IMR-90 (cell line): ENCODE measurements at regions not wholly inside any gene's neighbourhood (a gene's known extent, or its start where the extent isn't known, plus 50 kb on each side); places are given as distances from the start of the nearest gene placed in this dataset.

Source experiments
- ATAC-seq: fragments of 200-7000 bp; cut with Tn5 transposase; 2 replicates; pipeline ENCODE4 v1.9.1; 2020; ENCODE audit warnings: low read depth, mild to moderate bottlenecking, moderate library complexity
- BruUV-seq: library from RNA; stranded (reverse); fragments of 400-500 nt; replicated peaks from 2 replicates; lab custom pipeline; 2021; lab: Mats Ljungman, UMichigan
- CTCF ChIA-PET: fragments of 300-600 bp; formaldehyde crosslinking; extraction: SDS; loops from one replicate; lab custom pipeline; 2021; ENCODE audit warnings: antibody characterized with exemption; lab: Yijun Ruan, JAX
- POLR2A ChIA-PET: fragments of 300-600 bp; sonication (Branson Sonifier 250); formaldehyde crosslinking; loops from one replicate; lab custom pipeline; 2022; ENCODE audit warnings: antibody characterized with exemption; ENCODE audit not compliant: unreplicated experiment; lab: Charles Lee
- DNase-seq: peaks from one replicate; pipeline ENCODE4 v3.0.0; 2013
- H2AFZ ChIP-seq: replicated peaks from 2 replicates; pipeline ENCODE3; 2013; ENCODE audit warnings: low read length, mild to moderate bottlenecking; ENCODE audit not compliant: poor library complexity
- H2AK5ac ChIP-seq: 2 replicates; pipeline ENCODE4 v1.6.1; 2013; ENCODE audit warnings: low read depth, low read length, inconsistent platforms
- H2AK9ac ChIP-seq: replicated peaks from 2 replicates; pipeline ENCODE3; 2013; ENCODE audit warnings: mild to moderate bottlenecking, low read depth, low read length, moderate library complexity; ENCODE audit not compliant: poor library complexity
- H2BK120ac ChIP-seq: 2 replicates; pipeline ENCODE4 v1.6.1; 2013; ENCODE audit warnings: low read depth, low read length, inconsistent platforms
- H2BK15ac ChIP-seq: 3 replicates; pipeline ENCODE4 v1.6.1; 2013; ENCODE audit warnings: low read depth, low read length, inconsistent platforms
- H2BK20ac ChIP-seq: 2 replicates; pipeline ENCODE4 v1.6.1; 2013; ENCODE audit warnings: low read depth, mild to moderate bottlenecking, inconsistent platforms, low read length, moderate library complexity
- H2BK5ac ChIP-seq: 2 replicates; pipeline ENCODE4 v1.6.1; 2013; ENCODE audit warnings: mild to moderate bottlenecking, low read depth, low read length, inconsistent platforms; ENCODE audit not compliant: poor library complexity, severe bottlenecking
- H3K14ac ChIP-seq: replicated peaks from 2 replicates; pipeline ENCODE4 v1.6.1; 2013; ENCODE audit warnings: low read depth, low read length, inconsistent platforms
- H3K18ac ChIP-seq: 2 replicates; pipeline ENCODE4 v1.6.1; 2013; ENCODE audit warnings: low read depth, low read length, control low read depth
- H3K23ac ChIP-seq: 2 replicates; pipeline ENCODE4 v1.6.1; 2013; ENCODE audit warnings: low read depth, low read length, inconsistent platforms
- H3K27ac ChIP-seq: 2 replicates; pipeline ENCODE4 v1.5.1; 2013; ENCODE audit warnings: mild to moderate bottlenecking, control low read depth, low read length; ENCODE audit not compliant: insufficient read depth
- H3K27me3 ChIP-seq: 2 replicates; pipeline ENCODE4 v1.6.1; 2013; ENCODE audit warnings: low read length; ENCODE audit not compliant: control insufficient read depth, insufficient read depth
- H3K36me3 ChIP-seq: 2 replicates; pipeline ENCODE4 v1.6.1; 2013; ENCODE audit warnings: low read length, mixed read lengths; ENCODE audit not compliant: control insufficient read depth, insufficient read depth
- H3K4ac ChIP-seq: 2 replicates; pipeline ENCODE4 v1.6.1; 2013; ENCODE audit warnings: low read depth, low read length, inconsistent platforms
- H3K4me1 ChIP-seq: 2 replicates; pipeline ENCODE4 v1.6.1; 2013; ENCODE audit warnings: low read length, mixed read lengths; ENCODE audit not compliant: control insufficient read depth, insufficient read depth
- H3K4me2 ChIP-seq: 2 replicates; pipeline ENCODE4 v1.6.1; 2013; ENCODE audit warnings: low read depth, mild to moderate bottlenecking, control low read depth, low read length, moderate library complexity
- H3K4me3 ChIP-seq: 2 replicates; pipeline ENCODE4 v1.5.1; 2013; ENCODE audit warnings: low read depth, mild to moderate bottlenecking, control low read depth, low read length, moderate library complexity; ENCODE audit not compliant: insufficient read depth
- H3K56ac ChIP-seq: 2 replicates; pipeline ENCODE4 v1.6.1; 2013; ENCODE audit warnings: low read length, inconsistent platforms; ENCODE audit not compliant: insufficient read depth; ENCODE audit errors: extremely low read depth
- H3K79me1 ChIP-seq, 2 experiments: 2 replicates each; pipeline ENCODE4 v1.6.1; 2013; ENCODE audit warnings: low read length in 2 of 2, inconsistent platforms in 1 of 2, low read depth in 1 of 2
- H3K9ac ChIP-seq: 2 replicates; pipeline ENCODE4 v1.6.1; 2013; ENCODE audit warnings: low read depth, low read length, control low read depth
- H3K9me1 ChIP-seq: 2 replicates; pipeline ENCODE4 v1.6.1; 2013; ENCODE audit warnings: low read length, inconsistent platforms; ENCODE audit not compliant: insufficient read depth
- H3K9me3 ChIP-seq: 2 replicates; pipeline ENCODE4 v1.6.1; 2013; ENCODE audit warnings: low read length; ENCODE audit not compliant: control insufficient read depth, insufficient read depth
- H4K20me1 ChIP-seq: 2 replicates; pipeline ENCODE4 v1.6.1; 2013; ENCODE audit warnings: low read length, inconsistent platforms; ENCODE audit not compliant: insufficient read depth
- H4K5ac ChIP-seq: 2 replicates; pipeline ENCODE4 v1.6.1; 2013; ENCODE audit warnings: mild to moderate bottlenecking, low read depth, low read length, control low read depth
- H4K8ac ChIP-seq, 2 experiments: 2 replicates each; pipeline ENCODE4 v1.6.1; 2013; ENCODE audit warnings: low read depth in 2 of 2, low read length in 2 of 2, control low read depth in 1 of 2, inconsistent platforms in 1 of 2
- H4K91ac ChIP-seq: 2 replicates; pipeline ENCODE4 v1.6.1; 2013; ENCODE audit warnings: low read depth, low read length, inconsistent platforms; ENCODE audit not compliant: insufficient read depth
- POLR2A ChIP-seq: IDR thresholded peaks from 2 replicates; pipeline ENCODE4 v1.6.1; 2012; ENCODE audit warnings: mild to moderate bottlenecking, low read depth, low read length
- RAD21 ChIP-seq: IDR thresholded peaks from 2 replicates; pipeline ENCODE4 v1.6.1; 2012; ENCODE audit warnings: low read length, improper control_type of control experiment
- RFX5 ChIP-seq: IDR thresholded peaks from 2 replicates; pipeline ENCODE4 v1.8.0; 2012; ENCODE audit warnings: low read depth, mild to moderate bottlenecking, low read length, moderate library complexity
- WGBS, 2 experiments: methylation state at CpG; one replicate each; pipeline versions ENCODE4 v1.1.5 to v1.1.7; 2013; ENCODE audit warnings: missing lambda C conversion rate in 2 of 2; ENCODE audit not compliant: insufficient read length in 1 of 2; ENCODE audit errors: extremely low coverage in 2 of 2; 5-methylcytosine and 5-hydroxymethylcytosine counted together
- dilution Hi-C: fragments of 300-500 bp; cut with HindIII; formaldehyde crosslinking; loops from one replicate; pipeline ENCODE4 v1.14.3; 2018; ENCODE audit warnings: low sequenced_read_pairs; ENCODE audit not compliant: unreplicated experiment
- in situ Hi-C: fragments of 300-500 bp; cut with MboI; formaldehyde crosslinking; loops from 3 replicates; pipeline ENCODE4 v1.14.3; 2019; ENCODE audit warnings: low sequenced_read_pairs, inconsistent platforms, mixed read lengths
- intact Hi-C: fragments of 100-400 bp; cut with micrococcal nuclease; formaldehyde crosslinking; loops from 2 replicates; pipeline ENCODE4 v1.10.0; 2022

GRCh38 chr6:121645100-121645745 lies 209.8 kb downstream of the GJA1 start:
- BruUV-seq, result no TSS peak
- no peaks in the 10 kb centered on the region for H3K9me3 ChIP-seq
- H4K20me1 ChIP-seq, result no peaks in the 10 kb centered on the region
- H2AK9ac ChIP-seq, result no peak overlapping the region
- no peaks in the 10 kb centered on the region for H3K27me3 ChIP-seq
- peak; percentile 53 for DNase-seq
- dilution Hi-C loops, result no loop called here
- no peak overlapping the region for H3K23ac ChIP-seq
- H3K4ac ChIP-seq, result no peak overlapping the region
- no CpG with 5 or more reads among the region's 1 CpG for WGBS, 2 experiments
- POLR2A ChIA-PET, result interaction anchor here (0.6 kb wide), 1 partner anchor 141 kb away, joined by 3 read pairs; no protein-coding TSS in a partner anchor
- peak overlapping the region; percentile 33; the same call in 1 of the 2 replicates for H3K4me2 ChIP-seq
- H2BK5ac ChIP-seq, result peak overlapping the region; percentile 13
- no peak overlapping the region for H2BK15ac ChIP-seq
- H4K8ac ChIP-seq, result no peak overlapping the region
- no peak overlapping the region for H3K4me3 ChIP-seq
- no peaks in the 10 kb centered on the region for H3K36me3 ChIP-seq
- H4K5ac ChIP-seq, result peak overlapping the region; percentile 53; the same call in 1 of the 2 replicates
- in situ Hi-C loops, result no loop called here
- H3K9me1 ChIP-seq, result no peaks in the 10 kb centered on the region; the same call in 1 of the 2 replicates
- no peaks in the 10 kb centered on the region for H3K79me1 ChIP-seq
- TF ChIP-seq RAD21 (no peak), RFX5 (no peak), POLR2A (no peak)
- H4K91ac ChIP-seq, result peak overlapping the region; percentile 37; the same call in 1 of the 2 replicates
- intact Hi-C loops, result no loop called here
- no peak overlapping the region for H3K56ac ChIP-seq
- H2AFZ ChIP-seq, result no peak overlapping the region
- peaks cover 2% of the 10 kb centered on the region; the same call in 1 of the 2 replicates for H3K4me1 ChIP-seq
- H3K14ac ChIP-seq, result no peak overlapping the region
- peak overlapping the region; percentile 29; the same call in 1 of the 2 replicates for H2AK5ac ChIP-seq
- H2BK120ac ChIP-seq, result no peak overlapping the region
- H2BK20ac ChIP-seq, result peak overlapping the region; percentile 9; the same call in 1 of the 2 replicates
- ATAC-seq, result no peak; the same call in 1 of the 2 replicates
- H3K18ac ChIP-seq, result peak overlapping the region; percentile 90; the same call in 1 of the 2 replicates
- no peak overlapping the region for H3K27ac ChIP-seq
- no peak overlapping the region for H3K9ac ChIP-seq
- CTCF ChIA-PET, result interaction anchor here (0.6 kb wide), 1 partner anchor 771 kb away, joined by 3 read pairs; no protein-coding TSS in a partner anchor
